K562 (cell line): ENCODE measurements at regions not wholly inside any gene's neighbourhood (a gene's known extent, or its start where the extent isn't known, plus 50 kb on each side); places are given as distances from the start of the nearest gene placed in this dataset.

Source experiments
- ATAC-seq: fragments of 200-7000 bp; cut with Tn5 transposase; 3 replicates; pipeline ENCODE4 v1.9.1; 2020; ENCODE audit warnings: moderate library complexity
- BruUV-seq: library from RNA; stranded (reverse); fragments of 400-500 nt; replicated peaks from 2 replicates; lab custom pipeline; 2021; lab: Mats Ljungman, UMichigan
- CTCF ChIA-PET: fragments of 300-600 bp; formaldehyde crosslinking; extraction: SDS; loops from one replicate; lab custom pipeline; 2021; ENCODE audit warnings: low intra/inter-chr PET ratio; lab: Yijun Ruan, JAX
- POLR2A ChIA-PET: fragments of 300-600, 350-650 bp; sonication (Branson Sonifier 250); formaldehyde crosslinking; extraction: SDS; loops from one replicate; lab custom pipeline; 2021; ENCODE audit warnings: antibody characterized with exemption, inconsistent platforms; lab: Yijun Ruan, JAX
- DNase-seq, 4 experiments: peaks; one replicate each; pipeline versions ENCODE4 v3.0.0 to v3.0.0-alpha.2; 2011 to 2018; ENCODE audit warnings: low spot score in 3 of 4, mixed read lengths in 3 of 4; ENCODE audit errors: extremely low read depth in 1 of 4
- FAIRE-seq: peaks from 2 replicates; lab custom pipeline; 2011; peaks lifted over from hg19 to GRCh38; lab: Jason Lieb, UNC
- H2AFZ ChIP-seq: 2 replicates; pipeline ENCODE4 v1.6.0; 2011; ENCODE audit warnings: low read depth, low read length, control low read depth, inconsistent platforms
- H3K27ac ChIP-seq: fragments of 200-600 bp; 3 replicates; pipeline ENCODE4 v1.8.0; 2011; ENCODE audit warnings: low read depth, mild to moderate bottlenecking, control low read depth, inconsistent platforms, low read length, moderate library complexity, mixed read lengths; ENCODE audit errors: extremely low read depth
- H3K27me3 ChIP-seq, 2 experiments: fragments of 300-600 bp in 1 of 2; 2 replicates in 1 of 2; 3 replicates in 1 of 2; pipeline versions ENCODE4 v1.6.0 to v1.8.0; 2011; ENCODE audit warnings: inconsistent platforms in 2 of 2, low read length in 2 of 2, mild to moderate bottlenecking in 1 of 2, mixed read lengths in 1 of 2, moderate library complexity in 1 of 2; ENCODE audit not compliant: control insufficient read depth in 2 of 2, insufficient read depth in 2 of 2
- H3K36me3 ChIP-seq: fragments of 300-600 bp; 3 replicates; pipeline ENCODE4 v1.8.0; 2011; ENCODE audit warnings: mild to moderate bottlenecking, low read length, inconsistent platforms; ENCODE audit not compliant: control insufficient read depth, insufficient read depth
- H3K4me1 ChIP-seq, 2 experiments: fragments of 200-600 bp in 1 of 2; replicated peaks in 1 of 2; 2 replicates in 1 of 2; 3 replicates in 1 of 2; pipeline versions ENCODE4 v1.5.1 to v1.8.0; 2011; ENCODE audit warnings: inconsistent platforms in 2 of 2, low read length in 2 of 2, mild to moderate bottlenecking in 1 of 2, mixed read lengths in 1 of 2, moderate library complexity in 1 of 2; ENCODE audit not compliant: control insufficient read depth in 2 of 2, insufficient read depth in 2 of 2
- H3K4me2 ChIP-seq: 2 replicates; pipeline ENCODE4 v1.6.1; 2011; ENCODE audit warnings: low read length, control low read depth, inconsistent platforms, mixed read lengths; ENCODE audit not compliant: insufficient read depth
- H3K4me3 ChIP-seq: fragments of 200-600 bp; sonication (generic), shearing (Covaris generic); 2 replicates; pipeline ENCODE4 v1.5.1; 2016; ENCODE audit warnings: control low read depth, inconsistent platforms
- H3K79me2 ChIP-seq: fragments of 200-600 bp; 3 replicates; pipeline ENCODE4 v1.8.0; 2011; ENCODE audit warnings: low read length, inconsistent platforms; ENCODE audit not compliant: control insufficient read depth, insufficient read depth
- H3K9ac ChIP-seq, 2 experiments: 2 replicates each; pipeline versions ENCODE4 v1.6.0 to v1.6.1; 2011; ENCODE audit warnings: low read depth in 2 of 2, low read length in 2 of 2, control low read depth in 1 of 2, inconsistent platforms in 1 of 2, mild to moderate bottlenecking in 1 of 2, mixed read lengths in 1 of 2; ENCODE audit not compliant: insufficient read depth in 1 of 2
- H3K9me1 ChIP-seq: one replicate; pipeline ENCODE4 v1.6.0; 2011; ENCODE audit warnings: inconsistent platforms, mild to moderate bottlenecking, low read length, moderate library complexity; ENCODE audit not compliant: control insufficient read depth, insufficient read depth
- H3K9me3 ChIP-seq: replicated peaks from 2 replicates; pipeline ENCODE4 v1.5.1; 2011; ENCODE audit warnings: low read depth, low read length, inconsistent platforms; ENCODE audit not compliant: control insufficient read depth, insufficient read depth
- H4K20me1 ChIP-seq: replicated peaks from 2 replicates; pipeline ENCODE4 v1.6.1; 2011; ENCODE audit warnings: low read length, inconsistent platforms, mixed read lengths; ENCODE audit not compliant: control insufficient read depth, insufficient read depth
- ARID2 ChIP-seq: fragments of 450-650 bp; IDR thresholded peaks from 2 replicates; pipeline ENCODE4 v1.6.1; 2017; ENCODE audit warnings: antibody characterized with exemption, mild to moderate bottlenecking
- ATF7 ChIP-seq: fragments of 450-650 bp; IDR thresholded peaks from 2 replicates; pipeline ENCODE4 v1.7.1; 2014; ENCODE audit warnings: mild to moderate bottlenecking, moderate library complexity
- PHB2 ChIP-seq: fragments of 450-650 bp; IDR thresholded peaks from 2 replicates; pipeline ENCODE4 v1.6.1; 2017; ENCODE audit warnings: low read depth
- RB1 ChIP-seq: fragments of 450-650 bp; IDR thresholded peaks from 2 replicates; pipeline ENCODE4 v1.6.1; 2017; ENCODE audit warnings: low read depth, mild to moderate bottlenecking
- RBM14 ChIP-seq: fragments of 200-400 bp; formaldehyde crosslinking; IDR thresholded peaks from 2 replicates; pipeline ENCODE4 v1.6.1; 2018; ENCODE audit warnings: low read depth, mild to moderate bottlenecking, low read length, moderate library complexity, borderline replicate concordance; ENCODE audit not compliant: insufficient read depth
- TAF1 ChIP-seq: IDR thresholded peaks from 2 replicates; pipeline ENCODE4 v1.6.1; 2011; ENCODE audit warnings: mild to moderate bottlenecking, low read length, moderate library complexity; ENCODE audit not compliant: insufficient read depth, control insufficient read depth, severe bottlenecking; ENCODE audit errors: extremely low read depth
- TRIM24 ChIP-seq, 2 experiments: fragments of 450-650 bp; IDR thresholded peaks; 2 replicates each; pipeline ENCODE4 v1.6.1; 2016
- ZFP30 ChIP-seq: fragments of 250-450 bp; sonication (Bioruptor Pico); IDR thresholded peaks from 2 replicates; pipeline ENCODE4 v1.8.0; 2022; ENCODE audit warnings: moderate library complexity, mild to moderate bottlenecking, inconsistent platforms, borderline replicate concordance
- ZNF239 ChIP-seq: fragments of 250-450 bp; sonication (Bioruptor Pico); IDR thresholded peaks from 2 replicates; pipeline ENCODE4 v1.4.0; 2020; ENCODE audit warnings: mild to moderate bottlenecking
- ZNF24 ChIP-seq: fragments of 450-650 bp; IDR thresholded peaks from 2 replicates; pipeline ENCODE4 v1.6.1; 2016
- ZNF408 ChIP-seq: fragments of 250-450 bp; sonication (Bioruptor Pico); IDR thresholded peaks from 2 replicates; pipeline ENCODE4 v1.4.0; 2020; ENCODE audit warnings: low read depth, mild to moderate bottlenecking, moderate library complexity
- WGBS: fragments of 100-300 bp; shearing (Covaris generic); methylation state at CpG from one replicate; pipeline ENCODE4 v1.1.6; 2016; ENCODE audit warnings: low coverage, mixed read lengths; ENCODE audit not compliant: insufficient coverage; ENCODE audit errors: missing lambda C conversion rate; 5-methylcytosine and 5-hydroxymethylcytosine counted together
- in situ Hi-C: fragments of 300-500 bp; cut with MboI; formaldehyde crosslinking; loops from 4 replicates; pipeline ENCODE4 v1.15.0; 2018; ENCODE audit warnings: inconsistent platforms, mixed read lengths
- intact Hi-C: fragments of 100-400 bp; cut with micrococcal nuclease; formaldehyde crosslinking; loops from 2 replicates; pipeline ENCODE4 v1.14.2; 2022
- TF ChIP-seq, protein P1 (sequence below): sonication (generic); formaldehyde crosslinking; IDR thresholded peaks from 2 replicates; pipeline ENCODE4 v1.8.1; 2023; ENCODE audit warnings: mild to moderate bottlenecking, missing genetic modification reagents
- TF ChIP-seq, protein P2 (sequence below): fragments of 250-450 bp; sonication (Bioruptor Pico); IDR thresholded peaks from 2 replicates; pipeline ENCODE4 v1.5.0; 2021
- TF ChIP-seq, protein P3 (sequence below): fragments of 450-650 bp; IDR thresholded peaks from 2 replicates; pipeline ENCODE4 v1.6.1; 2016
- TF ChIP-seq, protein P4 (sequence below): fragments of 250-450 bp; sonication (Bioruptor Pico); IDR thresholded peaks from 2 replicates; pipeline ENCODE4 v1.5.0; 2021
- TF ChIP-seq, protein P5 (sequence below), 2 experiments: fragments of 450-650 bp in 1 of 2; sonication (generic) in 1 of 2; formaldehyde crosslinking; conservative IDR thresholded peaks; 2 replicates each; pipeline versions ENCODE4 v1.4.0 to v1.8.1; 2020 to 2022; ENCODE audit warnings: mild to moderate bottlenecking in 1 of 2, missing genetic modification reagents in 1 of 2
- TF ChIP-seq, protein P6 (sequence below): sonication (generic); formaldehyde crosslinking; IDR thresholded peaks from 2 replicates; pipeline ENCODE4 v1.8.0; 2022; ENCODE audit warnings: missing genetic modification reagents, mild to moderate bottlenecking, moderate library complexity, borderline replicate concordance

DNA sequence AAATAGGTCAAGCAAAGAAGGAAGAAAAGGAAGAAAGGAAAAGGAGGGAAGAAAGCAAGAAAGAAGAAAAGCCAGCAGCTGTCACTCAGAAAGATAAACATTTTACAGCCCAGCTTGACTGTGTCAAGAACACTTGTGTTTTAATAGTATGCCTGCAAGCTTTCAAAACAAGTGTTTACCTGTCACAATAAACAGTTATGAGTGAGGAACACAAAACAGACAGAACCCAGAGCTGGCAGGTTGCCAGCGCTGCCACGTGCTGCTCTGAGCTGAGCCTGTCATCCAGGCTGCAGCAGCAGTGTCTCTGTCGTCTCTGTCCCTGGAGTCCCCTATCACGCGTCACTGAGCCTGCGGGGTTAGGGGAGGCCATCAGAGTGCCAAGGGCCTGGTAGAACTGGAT is 827.6 kb upstream of the AUTS2 start (continued):
- TF ChIP-seq, protein P1, sequence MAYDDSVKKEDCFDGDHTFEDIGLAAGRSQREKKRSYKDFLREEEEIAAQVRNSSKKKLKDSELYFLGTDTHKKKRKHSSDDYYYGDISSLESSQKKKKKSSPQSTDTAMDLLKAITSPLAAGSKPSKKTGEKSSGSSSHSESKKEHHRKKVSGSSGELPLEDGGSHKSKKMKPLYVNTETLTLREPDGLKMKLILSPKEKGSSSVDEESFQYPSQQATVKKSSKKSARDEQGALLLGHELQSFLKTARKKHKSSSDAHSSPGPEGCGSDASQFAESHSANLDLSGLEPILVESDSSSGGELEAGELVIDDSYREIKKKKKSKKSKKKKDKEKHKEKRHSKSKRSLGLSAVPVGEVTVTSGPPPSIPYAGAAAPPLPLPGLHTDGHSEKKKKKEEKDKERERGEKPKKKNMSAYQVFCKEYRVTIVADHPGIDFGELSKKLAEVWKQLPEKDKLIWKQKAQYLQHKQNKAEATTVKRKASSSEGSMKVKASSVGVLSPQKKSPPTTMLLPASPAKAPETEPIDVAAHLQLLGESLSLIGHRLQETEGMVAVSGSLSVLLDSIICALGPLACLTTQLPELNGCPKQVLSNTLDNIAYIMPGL (CRISPR knock-in tag) = no peak
- TF ChIP-seq ATF7 (no peak), ZNF408 (CRISPR knock-in tag) (no peak), PHB2 (no peak), ARID2 (no peak), ZNF239 (CRISPR knock-in tag) (no peak)
- TF ChIP-seq, protein P2, sequence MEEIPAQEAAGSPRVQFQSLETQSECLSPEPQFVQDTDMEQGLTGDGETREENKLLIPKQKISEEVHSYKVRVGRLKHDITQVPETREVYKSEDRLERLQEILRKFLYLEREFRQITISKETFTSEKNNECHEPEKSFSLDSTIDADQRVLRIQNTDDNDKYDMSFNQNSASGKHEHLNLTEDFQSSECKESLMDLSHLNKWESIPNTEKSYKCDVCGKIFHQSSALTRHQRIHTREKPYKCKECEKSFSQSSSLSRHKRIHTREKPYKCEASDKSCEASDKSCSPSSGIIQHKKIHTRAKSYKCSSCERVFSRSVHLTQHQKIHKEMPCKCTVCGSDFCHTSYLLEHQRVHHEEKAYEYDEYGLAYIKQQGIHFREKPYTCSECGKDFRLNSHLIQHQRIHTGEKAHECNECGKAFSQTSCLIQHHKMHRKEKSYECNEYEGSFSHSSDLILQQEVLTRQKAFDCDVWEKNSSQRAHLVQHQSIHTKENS = no peak
- TF ChIP-seq, protein P3, sequence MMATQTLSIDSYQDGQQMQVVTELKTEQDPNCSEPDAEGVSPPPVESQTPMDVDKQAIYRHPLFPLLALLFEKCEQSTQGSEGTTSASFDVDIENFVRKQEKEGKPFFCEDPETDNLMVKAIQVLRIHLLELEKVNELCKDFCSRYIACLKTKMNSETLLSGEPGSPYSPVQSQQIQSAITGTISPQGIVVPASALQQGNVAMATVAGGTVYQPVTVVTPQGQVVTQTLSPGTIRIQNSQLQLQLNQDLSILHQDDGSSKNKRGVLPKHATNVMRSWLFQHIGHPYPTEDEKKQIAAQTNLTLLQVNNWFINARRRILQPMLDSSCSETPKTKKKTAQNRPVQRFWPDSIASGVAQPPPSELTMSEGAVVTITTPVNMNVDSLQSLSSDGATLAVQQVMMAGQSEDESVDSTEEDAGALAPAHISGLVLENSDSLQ = peak; percentile 30
- TF ChIP-seq, all 486 proteins: peak for 5

DNA sequence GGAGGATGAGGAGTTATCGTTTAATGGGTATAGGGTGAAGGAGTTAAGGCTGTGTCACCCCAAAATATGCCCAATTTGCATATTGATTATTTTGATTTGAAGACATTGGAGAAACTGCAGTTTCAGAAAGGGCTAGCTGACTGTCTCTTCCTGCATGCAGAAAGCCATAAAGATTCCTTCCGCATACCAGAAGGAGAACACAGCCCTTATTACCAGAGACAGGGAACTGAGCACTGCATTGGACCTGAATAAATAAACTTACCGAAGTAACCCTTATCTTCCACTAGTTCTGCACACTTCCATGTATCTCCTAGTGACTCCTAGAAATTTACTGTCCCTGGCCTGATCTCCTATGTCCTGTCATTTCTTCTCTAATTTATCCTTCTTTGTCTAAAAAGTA is 821.9 kb upstream of the AUTS2 start:
- CTCF ChIA-PET = no interaction called here
- intact Hi-C loops = no loop called here
- in situ Hi-C loops = no loop called here
- H3K9me3 ChIP-seq = no peaks in the 10 kb centered on the region
- H2AFZ ChIP-seq = no peak overlapping the region
- H3K4me1 ChIP-seq = no peaks in the 10 kb centered on the region
- H3K4me3 ChIP-seq = no peak overlapping the region
- BruUV-seq = no TSS peak
- H3K27ac ChIP-seq = no peak overlapping the region
- no peaks in the 10 kb centered on the region for H3K36me3 ChIP-seq
- DNase-seq (no peak), ATAC-seq (no peak), FAIRE-seq (no peak)
- H3K4me2 ChIP-seq = no peak overlapping the region
- no peak overlapping the region for H3K9ac ChIP-seq
- WGBS = 3% methylated on average over 3 of the region's 3 CpGs
- H4K20me1 ChIP-seq = no peaks in the 10 kb centered on the region
- H3K9me1 ChIP-seq = no peaks in the 10 kb centered on the region
- POLR2A ChIA-PET = no interaction called here
- H3K27me3 ChIP-seq = peaks cover 4 to 5% of the 10 kb centered on the region in 2 experiments; a peak in 1 of 5 replicates
- no peaks in the 10 kb centered on the region for H3K79me2 ChIP-seq
- TF ChIP-seq, protein P4, sequence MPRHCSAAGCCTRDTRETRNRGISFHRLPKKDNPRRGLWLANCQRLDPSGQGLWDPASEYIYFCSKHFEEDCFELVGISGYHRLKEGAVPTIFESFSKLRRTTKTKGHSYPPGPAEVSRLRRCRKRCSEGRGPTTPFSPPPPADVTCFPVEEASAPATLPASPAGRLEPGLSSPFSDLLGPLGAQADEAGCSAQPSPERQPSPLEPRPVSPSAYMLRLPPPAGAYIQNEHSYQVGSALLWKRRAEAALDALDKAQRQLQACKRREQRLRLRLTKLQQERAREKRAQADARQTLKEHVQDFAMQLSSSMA (CRISPR knock-in tag) = no peak
- TF ChIP-seq RB1 (no peak), TRIM24 (IDR thresholded peaks at IDR 0.05) (no peak), ZFP30 (CRISPR knock-in tag) (no peak), RBM14 (no peak), ZNF24 (no peak), TAF1 (no peak)
- TF ChIP-seq, protein P5, sequence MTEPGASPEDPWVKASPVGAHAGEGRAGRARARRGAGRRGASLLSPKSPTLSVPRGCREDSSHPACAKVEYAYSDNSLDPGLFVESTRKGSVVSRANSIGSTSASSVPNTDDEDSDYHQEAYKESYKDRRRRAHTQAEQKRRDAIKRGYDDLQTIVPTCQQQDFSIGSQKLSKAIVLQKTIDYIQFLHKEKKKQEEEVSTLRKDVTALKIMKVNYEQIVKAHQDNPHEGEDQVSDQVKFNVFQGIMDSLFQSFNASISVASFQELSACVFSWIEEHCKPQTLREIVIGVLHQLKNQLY (CRISPR knock-in tag; conservative IDR thresholded peaks at IDR 0.05) = no peak
- TF ChIP-seq, protein P6, sequence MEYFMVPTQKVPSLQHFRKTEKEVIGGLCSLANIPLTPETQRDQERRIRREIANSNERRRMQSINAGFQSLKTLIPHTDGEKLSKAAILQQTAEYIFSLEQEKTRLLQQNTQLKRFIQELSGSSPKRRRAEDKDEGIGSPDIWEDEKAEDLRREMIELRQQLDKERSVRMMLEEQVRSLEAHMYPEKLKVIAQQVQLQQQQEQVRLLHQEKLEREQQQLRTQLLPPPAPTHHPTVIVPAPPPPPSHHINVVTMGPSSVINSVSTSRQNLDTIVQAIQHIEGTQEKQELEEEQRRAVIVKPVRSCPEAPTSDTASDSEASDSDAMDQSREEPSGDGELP = no peak
